ENCODE measurements at regions not wholly inside any gene's neighbourhood (a gene's known extent, or its start where the extent isn't known, plus 50 kb on each side); places are given as distances from the start of the nearest gene placed in this dataset.

- TF ChIP-seq GATA2 (IDR thresholded peaks at IDR 0.05; ENCODE audit: low read depth, low read length) (no peak), GATA3 (IDR thresholded peaks at IDR 0.05; ENCODE audit: low read depth, low read length) (no peak)
Measured at GRCh38 chr4:27234306-27234899, 373.8 kb downstream of the STIM2 start.

All from SH-SY5Y (cell line).